Transverse colon (tissue), 4 donors: ENCODE measurements at regions not wholly inside any gene's neighbourhood (a gene's known extent, or its start where the extent isn't known, plus 50 kb on each side); places are given as distances from the start of the nearest gene placed in this dataset.

ENCODE experiments used
- DNase-seq: peaks from one replicate; pipeline ENCODE4 v3.0.0-alpha.2; 2019
- H3K27ac ChIP-seq, 4 donors: fragments of 200-600 bp; sonication (generic); 2 replicates each; pipeline ENCODE4 v1.5.1; 2016 to 2018; ENCODE audit warnings: inconsistent platforms in 4 of 4
- H3K27me3 ChIP-seq: fragments of 200-600 bp; sonication (generic); 2 replicates; pipeline ENCODE4 v1.5.1; 2017; ENCODE audit warnings: inconsistent platforms
- H3K36me3 ChIP-seq, 4 donors: fragments of 200-600 bp; sonication (generic); 2 replicates each; pipeline ENCODE4 v1.5.1; 2017 to 2019; ENCODE audit warnings: inconsistent platforms in 4 of 4
- H3K4me1 ChIP-seq, 4 donors: fragments of 200-600 bp; sonication (generic); 2 replicates each; pipeline ENCODE4 v1.5.1; 2017 to 2020; ENCODE audit warnings: inconsistent platforms in 4 of 4
- H3K4me3 ChIP-seq, 4 donors: fragments of 200-600 bp; sonication (generic); 1 replicate in 1 of 4; 2 replicates in 3 of 4; pipeline versions ENCODE4 v1.5.1 to v1.6.1; 2017 to 2019; ENCODE audit warnings: inconsistent platforms in 4 of 4
- H3K9me3 ChIP-seq, 2 donors: fragments of 200-600 bp; sonication (generic); 2 replicates each; pipeline ENCODE4 v1.5.1; 2017 to 2019; ENCODE audit warnings: inconsistent platforms in 2 of 2
- CTCF ChIP-seq, 5 experiments: fragments of 200-600 bp in 3 of 5; fragments of 450-650 bp in 2 of 5; sonication (generic) in 3 of 5; IDR thresholded peaks; 1 replicate in 2 of 5; 2 replicates in 3 of 5; pipeline ENCODE4 v1.5.1; 2016 to 2017; ENCODE audit warnings: antibody characterized with exemption in 5 of 5, inconsistent platforms in 3 of 5, mild to moderate bottlenecking in 2 of 5, moderate library complexity in 1 of 5
- EP300 ChIP-seq: sonication (generic); formaldehyde crosslinking; IDR thresholded peaks from one replicate; pipeline ENCODE4 v1.6.1; 2017; ENCODE audit warnings: antibody characterized with exemption, low read depth
- POLR2A ChIP-seq: fragments of 450-650 bp; IDR thresholded peaks from one replicate; pipeline ENCODE4 v1.6.1; 2016; ENCODE audit warnings: antibody characterized with exemption, mild to moderate bottlenecking, moderate library complexity
- POLR2AphosphoS5 ChIP-seq, 3 donors: sonication (generic); formaldehyde crosslinking; IDR thresholded peaks; one replicate each; pipeline ENCODE4 v1.6.1; 2016; ENCODE audit warnings: antibody characterized with exemption in 3 of 3
- WGBS, 2 donors: methylation state at CpG; one replicate each; pipeline ENCODE4 v1.1.5; 2018; ENCODE audit warnings: low coverage in 1 of 2; 5-methylcytosine and 5-hydroxymethylcytosine counted together
- in situ Hi-C, 4 donors: fragments of 200-750 bp; cut with MboI; loops; one replicate each; pipeline versions ENCODE4 v1.15.0 to v1.15.1; 2017; ENCODE audit warnings: low sequenced_read_pairs in 3 of 4, low pct_ligation_motif_present in 1 of 4, low pct_unique_long_range_greater_than_20kb in 1 of 4
- intact Hi-C: fragments of 100-400 bp; cut with DNase I; formaldehyde crosslinking; loops from one replicate; pipeline ENCODE4 v1.15.1; 2023; ENCODE audit warnings: low total_unique reads

- no peak for DNase-seq
- in situ Hi-C loops (no loop called here), intact Hi-C loops (no loop called here)
- Histone ChIP-seq H3K9me3 (no peaks in the 10 kb centered on the region), H3K27me3 (no peaks in the 10 kb centered on the region), H3K4me3 (no peak overlapping the region), H3K4me1 (peaks cover 0 to 2% (median 0%) of the 10 kb centered on the region in 4 donors), H3K36me3 (no peaks in the 10 kb centered on the region), H3K27ac (no peak overlapping the region)
- no peak for TF ChIP-seq EP300
- no peak for TF ChIP-seq CTCF (IDR thresholded peaks at IDR 0.05)
- TF ChIP-seq POLR2A: no peak
- WGBS, 2 donors: 78 to 100% methylated on average over 1 to 3 of the region's 3 CpGs
These were observed 259.6 kb upstream of the FOXQ1 start for GRCh38 chr6:1052262-1052661.

- 66 to 77% methylated on average over 5 of the region's 5 CpGs for WGBS, 2 donors
- Histone ChIP-seq H3K36me3 (no peaks in the 10 kb centered on the region), H3K27ac (no peak overlapping the region), H3K4me1 (peaks cover 0 to 10% (median 3%) of the 10 kb centered on the region in 4 donors), H3K27me3 (no peaks in the 10 kb centered on the region), H3K4me3 (no peak overlapping the region), H3K9me3 (no peaks in the 10 kb centered on the region)
- in situ Hi-C loops: no loop called here
- intact Hi-C loops: no loop called here
- DNase-seq: no peak
- TF ChIP-seq POLR2AphosphoS5 (IDR thresholded peaks at IDR 0.05) (no peak), CTCF (IDR thresholded peaks at IDR 0.05) (no peak), POLR2A (no peak), EP300 (no peak)
These were observed 262.0 kb upstream of the FOXQ1 start for GRCh38 chr6:1049900-1050299.

DNA sequence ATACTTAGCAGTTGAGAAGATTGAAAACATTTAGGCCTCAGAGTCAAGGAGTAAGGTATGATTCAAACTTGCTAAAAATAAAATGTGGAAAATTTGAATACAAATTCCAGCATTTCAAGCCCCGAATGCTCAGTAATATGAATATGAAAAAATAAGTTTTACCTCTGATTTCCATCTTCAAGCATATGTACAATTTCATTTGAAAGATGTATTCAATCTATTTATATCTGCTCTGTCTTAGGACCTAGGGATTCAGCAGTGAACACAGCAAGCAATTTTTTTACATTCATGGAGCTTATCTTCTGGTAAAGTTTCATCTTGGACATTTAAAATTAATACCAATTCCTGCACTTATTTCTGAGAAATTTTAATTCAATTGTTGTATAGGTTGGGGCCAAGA is 262.7 kb upstream of the FOXQ1 start:
- TF ChIP-seq POLR2AphosphoS5 (IDR thresholded peaks at IDR 0.05) (no peak), EP300 (no peak), POLR2A (no peak), CTCF (IDR thresholded peaks at IDR 0.05) (no peak)
- Histone ChIP-seq H3K4me3 (no peak overlapping the region), H3K9me3 (no peaks in the 10 kb centered on the region), H3K36me3 (no peaks in the 10 kb centered on the region), H3K27me3 (no peaks in the 10 kb centered on the region), H3K4me1 (peaks cover 0 to 16% (median 7%) of the 10 kb centered on the region in 4 donors), H3K27ac (no peak overlapping the region)
- in situ Hi-C loops: no loop called here
- DNase-seq: no peak
- intact Hi-C loops: no loop called here
- WGBS, 2 donors: 89 to 91% methylated on average over 1 of the region's 1 CpG

GRCh38 chr6:1047981-1048541 is 263.8 kb upstream of the FOXQ1 start:
- no peak for DNase-seq
- intact Hi-C loops: no loop called here

More at GRCh38 chr6:1047981-1048541, 263.8 kb upstream of the FOXQ1 start:
- WGBS, 2 donors: 69 to 72% methylated on average over 8 to 13 of the region's 13 CpGs
- no peaks in the 10 kb centered on the region for H3K36me3 ChIP-seq
- no peaks in the 10 kb centered on the region for H3K9me3 ChIP-seq
- peaks cover 0 to 20% (median 8%) of the 10 kb centered on the region in 4 donors for H3K4me1 ChIP-seq
- H3K27ac ChIP-seq: no peak overlapping the region
- no peak overlapping the region for H3K4me3 ChIP-seq
- no peaks in the 10 kb centered on the region for H3K27me3 ChIP-seq
- in situ Hi-C loops: no loop called here
- TF ChIP-seq POLR2A (no peak), EP300 (no peak), POLR2AphosphoS5 (IDR thresholded peaks at IDR 0.05) (no peak), CTCF (IDR thresholded peaks at IDR 0.05) (no peak)
